ENCODE measurements at regions not wholly inside any gene's neighbourhood (a gene's known extent, or its start where the extent isn't known, plus 50 kb on each side); places are given as distances from the start of the nearest gene placed in this dataset.

DNA sequence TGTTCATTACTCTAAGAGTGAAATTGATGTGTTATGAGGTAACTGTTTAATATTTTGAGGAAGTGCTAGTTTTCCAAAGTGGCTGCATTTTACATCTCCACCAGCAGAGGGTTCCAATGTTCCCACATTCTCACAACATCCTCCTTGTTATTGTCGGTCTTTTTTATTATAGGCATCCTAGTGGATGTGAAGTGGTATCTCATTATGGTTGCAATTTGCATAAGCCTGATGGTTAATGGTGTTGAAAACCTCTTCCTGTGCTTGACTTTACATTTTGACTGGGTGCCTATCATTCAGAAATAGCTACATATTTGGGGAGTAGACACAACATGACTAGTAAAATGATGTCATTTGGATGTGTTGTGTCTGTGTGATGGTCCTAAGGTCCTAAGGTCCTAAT lies 143.6 kb downstream of the MRPS30 start:
- TF ChIP-seq, protein P1, sequence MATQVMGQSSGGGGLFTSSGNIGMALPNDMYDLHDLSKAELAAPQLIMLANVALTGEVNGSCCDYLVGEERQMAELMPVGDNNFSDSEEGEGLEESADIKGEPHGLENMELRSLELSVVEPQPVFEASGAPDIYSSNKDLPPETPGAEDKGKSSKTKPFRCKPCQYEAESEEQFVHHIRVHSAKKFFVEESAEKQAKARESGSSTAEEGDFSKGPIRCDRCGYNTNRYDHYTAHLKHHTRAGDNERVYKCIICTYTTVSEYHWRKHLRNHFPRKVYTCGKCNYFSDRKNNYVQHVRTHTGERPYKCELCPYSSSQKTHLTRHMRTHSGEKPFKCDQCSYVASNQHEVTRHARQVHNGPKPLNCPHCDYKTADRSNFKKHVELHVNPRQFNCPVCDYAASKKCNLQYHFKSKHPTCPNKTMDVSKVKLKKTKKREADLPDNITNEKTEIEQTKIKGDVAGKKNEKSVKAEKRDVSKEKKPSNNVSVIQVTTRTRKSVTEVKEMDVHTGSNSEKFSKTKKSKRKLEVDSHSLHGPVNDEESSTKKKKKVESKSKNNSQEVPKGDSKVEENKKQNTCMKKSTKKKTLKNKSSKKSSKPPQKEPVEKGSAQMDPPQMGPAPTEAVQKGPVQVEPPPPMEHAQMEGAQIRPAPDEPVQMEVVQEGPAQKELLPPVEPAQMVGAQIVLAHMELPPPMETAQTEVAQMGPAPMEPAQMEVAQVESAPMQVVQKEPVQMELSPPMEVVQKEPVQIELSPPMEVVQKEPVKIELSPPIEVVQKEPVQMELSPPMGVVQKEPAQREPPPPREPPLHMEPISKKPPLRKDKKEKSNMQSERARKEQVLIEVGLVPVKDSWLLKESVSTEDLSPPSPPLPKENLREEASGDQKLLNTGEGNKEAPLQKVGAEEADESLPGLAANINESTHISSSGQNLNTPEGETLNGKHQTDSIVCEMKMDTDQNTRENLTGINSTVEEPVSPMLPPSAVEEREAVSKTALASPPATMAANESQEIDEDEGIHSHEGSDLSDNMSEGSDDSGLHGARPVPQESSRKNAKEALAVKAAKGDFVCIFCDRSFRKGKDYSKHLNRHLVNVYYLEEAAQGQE (IDR thresholded peaks at IDR 0.05; ENCODE audit: borderline replicate concordance) = no peak
- TF ChIP-seq, protein P2, sequence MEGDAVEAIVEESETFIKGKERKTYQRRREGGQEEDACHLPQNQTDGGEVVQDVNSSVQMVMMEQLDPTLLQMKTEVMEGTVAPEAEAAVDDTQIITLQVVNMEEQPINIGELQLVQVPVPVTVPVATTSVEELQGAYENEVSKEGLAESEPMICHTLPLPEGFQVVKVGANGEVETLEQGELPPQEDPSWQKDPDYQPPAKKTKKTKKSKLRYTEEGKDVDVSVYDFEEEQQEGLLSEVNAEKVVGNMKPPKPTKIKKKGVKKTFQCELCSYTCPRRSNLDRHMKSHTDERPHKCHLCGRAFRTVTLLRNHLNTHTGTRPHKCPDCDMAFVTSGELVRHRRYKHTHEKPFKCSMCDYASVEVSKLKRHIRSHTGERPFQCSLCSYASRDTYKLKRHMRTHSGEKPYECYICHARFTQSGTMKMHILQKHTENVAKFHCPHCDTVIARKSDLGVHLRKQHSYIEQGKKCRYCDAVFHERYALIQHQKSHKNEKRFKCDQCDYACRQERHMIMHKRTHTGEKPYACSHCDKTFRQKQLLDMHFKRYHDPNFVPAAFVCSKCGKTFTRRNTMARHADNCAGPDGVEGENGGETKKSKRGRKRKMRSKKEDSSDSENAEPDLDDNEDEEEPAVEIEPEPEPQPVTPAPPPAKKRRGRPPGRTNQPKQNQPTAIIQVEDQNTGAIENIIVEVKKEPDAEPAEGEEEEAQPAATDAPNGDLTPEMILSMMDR (IDR thresholded peaks at IDR 0.05; ENCODE audit: poor library complexity, severe bottlenecking) = peak; percentile 71
- peak; percentile 70 for TF ChIP-seq RAD21 (conservative IDR thresholded peaks at IDR 0.05)
- TF ChIP-seq EZH2 (IDR thresholded peaks at IDR 0.05; ENCODE audit: borderline replicate concordance, insufficient read depth, low read length, poor library complexity, severe bottlenecking) = no peak
- TF ChIP-seq POLR2AphosphoS5 (IDR thresholded peaks at IDR 0.05) = no peak
- no peak for TF ChIP-seq EP300 (conservative IDR thresholded peaks at IDR 0.05; ENCODE audit: poor library complexity, severe bottlenecking)
